ENCODE measurements at regions not wholly inside any gene's neighbourhood (a gene's known extent, or its start where the extent isn't known, plus 50 kb on each side); places are given as distances from the start of the nearest gene placed in this dataset.
"Not testable (repeated sequence)": the region's sequence is repeated elsewhere in the genome, so short reads cannot be mapped to it uniquely, and the experiment has no call there.

DNA sequence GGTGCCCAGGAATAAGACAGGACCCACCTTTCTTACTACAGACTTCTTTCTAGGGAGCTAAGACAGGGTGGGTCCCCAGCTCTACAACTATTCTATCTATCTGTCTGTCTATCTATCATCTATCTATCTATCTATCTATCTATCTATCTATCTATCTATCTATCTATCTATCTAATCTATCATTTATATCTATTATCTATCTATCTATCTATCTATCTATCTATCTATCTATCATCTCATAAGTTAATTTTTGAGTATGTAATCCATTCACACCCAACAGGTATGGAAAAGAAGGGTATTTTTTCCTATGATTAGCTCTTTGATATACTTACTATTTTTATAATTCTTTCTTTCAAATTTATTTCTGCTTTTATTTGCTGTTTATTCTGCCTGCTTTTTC, 55.9 kb downstream of the BAMBI start:
- DNase-seq (ENCODE audit: low read depth, low spot score), result no peak

DNA sequence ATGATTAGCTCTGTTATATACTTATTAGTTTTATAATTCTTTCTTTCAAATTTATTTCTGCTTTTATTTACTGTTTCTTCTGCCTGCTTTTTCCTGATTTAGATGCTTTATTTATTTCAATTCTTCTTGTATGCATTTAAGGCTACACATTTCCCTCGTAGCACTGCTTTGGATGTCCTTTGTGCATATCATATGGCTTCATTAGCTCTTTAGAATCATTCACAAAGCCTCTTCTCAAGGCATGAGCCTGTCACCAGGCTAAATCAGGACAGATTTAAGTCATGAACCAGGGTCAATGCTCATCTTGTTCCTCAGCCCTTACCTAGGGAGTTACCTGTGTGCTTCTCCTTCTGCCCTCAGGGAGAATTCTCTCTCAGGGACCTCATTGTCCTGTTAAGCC, 56.3 kb downstream of the BAMBI start:
- DNase-seq (ENCODE audit: low read depth, low spot score), result no peak

DNA sequence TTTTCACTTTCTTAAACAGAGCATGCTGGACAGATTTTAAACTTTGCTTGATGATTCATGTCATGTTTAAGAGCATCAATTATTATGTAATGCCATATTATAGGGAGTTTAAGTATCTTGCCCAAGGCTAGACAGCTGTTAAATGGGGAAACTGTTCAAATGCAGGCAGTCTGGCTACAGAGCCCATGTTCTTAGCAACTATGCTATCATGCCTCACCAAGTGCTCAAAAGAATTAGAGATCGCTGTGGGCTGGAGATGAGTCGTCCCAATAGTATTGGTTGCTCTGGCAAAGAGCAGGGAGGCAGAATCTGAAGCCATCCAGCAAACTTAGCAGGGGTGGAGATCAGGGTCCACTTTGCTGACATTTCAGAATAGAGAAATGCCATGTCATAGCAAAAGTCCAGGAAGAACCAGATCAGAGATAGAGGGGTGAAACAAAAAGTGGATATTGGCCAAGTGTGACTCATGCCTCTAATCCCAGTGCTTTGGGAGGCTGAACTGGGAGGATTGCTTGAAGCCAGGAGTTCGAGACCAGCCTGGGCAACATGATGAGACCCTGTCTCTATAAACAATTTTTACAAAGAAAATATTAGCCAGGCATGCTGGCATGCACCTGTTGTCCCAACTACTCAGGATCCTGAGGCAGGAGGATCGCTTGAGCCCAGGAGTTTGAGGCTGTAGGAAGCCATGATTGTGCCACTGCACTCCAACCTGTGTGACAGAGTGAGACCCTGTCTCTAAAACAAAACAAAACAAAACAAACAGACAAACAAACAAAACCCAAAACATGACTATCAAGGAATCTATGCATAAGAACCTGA, 57.8 kb downstream of the BAMBI start:
- no peak for DNase-seq (ENCODE audit: low read depth, low spot score)

DNA sequence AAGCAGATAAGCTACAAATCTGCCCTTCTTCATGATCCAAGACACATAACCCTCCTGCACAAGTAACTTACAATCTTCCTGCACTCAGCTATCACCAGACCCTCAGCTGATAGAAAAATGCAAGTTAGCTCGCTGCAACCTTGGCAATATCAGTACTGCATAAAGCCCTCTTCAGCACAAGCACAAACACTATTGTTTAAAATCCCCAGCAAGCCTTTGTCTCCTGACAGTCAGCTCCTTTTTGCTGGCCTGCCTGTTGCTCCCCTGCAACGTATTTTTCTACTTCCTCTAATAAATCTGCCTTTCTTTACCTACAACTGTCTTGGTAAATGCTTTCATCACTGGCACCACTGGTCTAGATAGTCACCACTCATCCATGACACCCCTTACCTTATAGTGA, 59.8 kb downstream of the BAMBI start:
- DNase-seq (ENCODE audit: low read depth, low spot score), result no peak

DNA sequence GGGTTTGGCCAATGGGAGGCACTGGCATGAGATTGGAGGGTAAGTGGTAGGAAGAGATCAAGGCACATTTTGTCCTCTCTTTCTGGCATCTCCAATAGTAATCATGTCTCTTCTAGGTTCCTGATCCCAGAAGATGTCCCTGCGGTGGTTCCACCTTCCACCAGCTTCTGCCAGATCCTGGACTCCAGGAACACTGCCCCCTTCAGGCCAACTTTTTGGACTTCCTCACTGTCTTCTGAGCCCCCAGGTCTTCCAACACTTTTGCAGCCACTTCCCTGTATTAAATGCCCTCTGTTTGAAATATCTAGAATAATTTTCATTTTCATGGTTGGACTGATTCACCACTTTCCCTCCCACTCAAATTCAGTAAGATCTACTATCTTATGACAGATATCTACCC, 60.9 kb downstream of the BAMBI start:
- DNase-seq (ENCODE audit: low read depth, low spot score), result no peak

DNA sequence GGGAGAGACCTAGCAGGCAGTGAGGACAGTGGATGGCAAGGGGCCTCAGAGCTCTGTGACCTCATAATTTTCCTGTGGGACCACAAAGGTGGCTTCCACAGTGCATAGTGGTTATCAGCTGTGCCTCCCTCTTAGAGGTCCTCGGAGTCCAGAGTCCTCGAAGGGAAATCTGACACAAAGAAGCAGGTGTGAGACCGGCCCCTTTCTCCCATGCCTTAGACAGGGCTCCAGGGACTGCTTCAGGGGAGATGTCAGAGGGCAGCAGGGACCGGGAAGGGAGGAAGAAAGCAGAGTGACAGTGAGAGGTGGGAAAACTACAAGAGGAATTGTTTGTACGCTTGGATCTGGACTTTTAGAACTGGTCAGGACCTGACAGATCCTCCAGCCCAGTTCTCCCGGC, 66.3 kb downstream of the BAMBI start:
- no peak for DNase-seq (ENCODE audit: low read depth, low spot score)

DNA sequence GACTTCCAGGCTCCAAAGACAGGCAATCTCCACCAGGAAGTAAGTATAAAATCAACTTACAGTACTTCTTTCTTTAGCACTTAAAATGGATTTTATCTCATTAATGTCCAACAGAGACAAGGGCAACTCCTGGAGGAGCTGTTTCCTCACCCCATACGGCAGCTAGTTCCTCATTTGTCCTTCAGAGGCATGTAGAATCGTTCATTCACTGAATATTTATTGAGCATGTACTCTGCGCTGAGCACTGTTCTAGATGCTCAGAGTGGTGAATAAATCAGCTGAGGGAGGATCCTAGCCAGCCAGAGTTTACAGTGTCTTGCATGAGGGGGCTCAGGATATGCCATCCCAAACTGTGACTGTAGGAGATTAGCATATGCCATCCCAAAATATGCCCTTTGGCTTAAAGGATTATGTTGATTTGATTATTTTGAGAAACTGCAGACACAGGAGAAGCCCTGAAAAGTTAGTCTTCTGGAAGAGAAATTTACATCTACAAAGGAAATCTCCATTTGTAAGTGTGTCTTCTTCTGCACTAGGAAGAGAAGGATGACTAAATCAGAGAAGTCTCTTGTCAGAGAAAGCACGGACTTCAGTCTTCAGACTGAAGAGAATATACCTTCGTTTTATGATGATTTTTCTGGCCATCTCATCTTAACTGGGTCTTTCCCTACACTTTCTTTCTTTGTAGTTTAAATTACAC, 66.9 kb downstream of the BAMBI start:
- DNase-seq (ENCODE audit: low read depth, low spot score), result no peak

DNA sequence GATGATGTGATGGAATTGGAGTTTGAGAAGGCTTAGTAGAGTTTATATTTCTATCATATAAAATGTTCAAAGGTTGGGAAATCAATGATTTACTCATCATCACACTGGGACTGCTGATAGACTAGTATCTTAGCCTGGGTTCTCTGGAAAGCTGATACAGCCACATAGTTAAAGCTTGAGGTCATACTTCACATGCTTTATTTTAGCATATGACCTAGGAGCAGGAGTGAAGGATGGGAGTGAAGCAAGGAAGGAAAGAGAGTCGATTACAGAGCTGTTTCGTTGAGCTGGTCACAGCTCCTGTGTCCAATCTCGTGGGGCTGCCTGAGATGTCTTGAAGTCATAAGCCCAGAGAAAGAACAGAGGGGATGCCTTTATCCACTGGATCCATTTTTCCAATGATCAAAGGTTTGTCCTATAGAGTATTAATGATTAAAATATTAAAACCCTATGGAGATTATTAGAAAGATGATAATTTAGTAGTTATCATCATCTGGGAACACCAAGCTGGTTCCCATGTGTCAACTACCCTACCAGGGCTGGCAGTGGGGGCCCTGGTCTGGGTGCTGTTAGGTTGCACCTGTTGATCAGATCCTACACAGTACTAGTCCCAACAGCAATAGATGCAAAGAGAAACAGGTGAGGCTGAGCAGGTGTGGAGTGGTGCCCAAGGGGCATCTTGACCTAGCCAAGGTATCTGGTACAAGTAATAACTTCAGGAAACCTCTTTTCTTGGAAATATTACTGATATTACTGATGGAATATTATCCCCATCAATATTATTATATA, 77.8 kb downstream of the BAMBI start:
- DNase-seq (ENCODE audit: low read depth, low spot score), result no peak

DNA sequence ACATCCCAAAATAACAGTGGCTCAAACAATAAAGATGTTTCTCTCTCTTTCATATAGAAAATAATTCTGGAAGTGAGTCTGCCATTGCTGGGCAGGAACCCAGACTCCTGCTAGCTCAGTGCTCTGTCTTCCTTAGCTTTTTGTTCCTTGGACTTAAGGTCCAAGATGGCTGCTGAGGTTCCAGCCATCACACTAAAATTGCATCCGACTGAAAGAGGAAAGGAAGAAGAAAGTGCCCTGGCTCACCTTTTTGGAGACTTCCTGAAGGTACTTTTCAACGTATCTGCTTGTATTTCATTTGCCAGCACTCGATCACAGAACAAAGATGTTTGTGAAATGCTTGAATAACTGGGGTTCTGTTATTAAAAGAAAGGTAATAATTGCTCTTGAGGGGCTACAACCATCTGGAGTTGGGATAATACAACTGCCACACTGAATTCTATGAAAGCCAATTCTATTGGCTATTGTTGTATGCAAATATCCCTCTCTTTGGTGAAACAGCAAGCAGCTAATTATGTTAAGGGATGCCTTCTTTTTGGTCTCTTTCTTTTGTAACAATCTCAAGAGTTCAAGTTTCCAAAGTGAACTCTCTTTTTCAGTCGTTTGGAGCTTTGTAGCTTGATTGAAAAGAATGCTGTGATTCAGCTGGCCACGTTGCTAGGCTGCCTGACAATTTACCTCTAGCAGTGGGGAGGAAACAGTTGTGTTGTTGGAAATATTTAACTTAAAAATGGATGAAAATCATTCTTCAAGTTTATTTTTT, 83.9 kb downstream of the BAMBI start:
- DNase-seq (ENCODE audit: low read depth, low spot score), result no peak

DNA sequence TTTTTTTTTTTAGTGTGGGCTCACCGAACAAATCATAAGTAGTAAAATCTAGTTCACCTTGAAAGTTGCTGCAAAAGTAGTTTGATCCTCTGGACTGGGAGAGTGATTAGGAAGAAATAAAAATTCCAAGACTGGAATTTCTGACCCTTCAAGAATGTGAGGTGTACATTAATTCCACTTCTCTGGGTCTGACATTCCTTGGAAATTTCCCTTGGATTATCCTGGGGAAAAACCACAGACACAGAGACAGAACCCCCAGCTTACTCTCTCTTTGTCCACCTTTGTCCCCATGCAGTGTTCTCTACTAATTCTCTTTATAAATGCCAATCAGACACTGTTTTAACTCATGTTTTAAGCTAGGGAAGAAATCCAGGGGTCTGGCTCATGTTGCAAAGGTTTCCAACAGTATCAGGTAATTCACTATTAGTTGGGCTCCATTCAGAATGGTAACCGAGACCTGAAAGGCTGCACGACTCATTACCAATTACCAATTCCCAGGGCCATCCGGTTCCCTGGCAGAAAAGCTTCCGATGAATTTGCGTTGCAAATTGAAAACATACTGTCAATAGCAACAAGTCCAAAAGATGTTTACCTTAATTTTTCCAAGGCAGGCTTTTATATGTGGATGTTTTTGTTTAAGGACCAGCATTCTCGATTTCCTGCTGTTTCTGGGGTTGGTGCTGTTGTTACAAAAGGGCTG, 86.3 kb downstream of the BAMBI start:
- DNase-seq (ENCODE audit: low read depth, low spot score), result no peak

DNA sequence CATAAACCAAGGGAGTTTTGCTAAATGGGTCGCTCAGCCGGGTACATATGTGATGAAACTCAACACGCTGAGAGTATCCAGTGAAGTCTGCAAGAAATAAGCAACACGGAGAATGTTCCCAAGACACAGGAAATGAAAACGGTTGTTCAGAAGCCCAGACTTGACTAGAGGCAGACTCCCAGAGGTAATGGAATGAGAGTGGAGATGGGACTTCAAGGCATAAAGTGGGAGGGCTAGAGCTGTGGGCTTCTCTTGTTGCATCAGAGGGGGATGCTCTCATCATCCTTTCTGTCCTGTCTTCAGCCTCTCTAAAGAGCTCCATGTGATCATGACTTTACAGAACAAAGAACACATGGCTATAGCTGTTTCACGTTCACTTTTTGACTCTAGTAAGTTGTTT, 88.3 kb downstream of the BAMBI start:
- no peak for DNase-seq (ENCODE audit: low read depth, low spot score)

DNA sequence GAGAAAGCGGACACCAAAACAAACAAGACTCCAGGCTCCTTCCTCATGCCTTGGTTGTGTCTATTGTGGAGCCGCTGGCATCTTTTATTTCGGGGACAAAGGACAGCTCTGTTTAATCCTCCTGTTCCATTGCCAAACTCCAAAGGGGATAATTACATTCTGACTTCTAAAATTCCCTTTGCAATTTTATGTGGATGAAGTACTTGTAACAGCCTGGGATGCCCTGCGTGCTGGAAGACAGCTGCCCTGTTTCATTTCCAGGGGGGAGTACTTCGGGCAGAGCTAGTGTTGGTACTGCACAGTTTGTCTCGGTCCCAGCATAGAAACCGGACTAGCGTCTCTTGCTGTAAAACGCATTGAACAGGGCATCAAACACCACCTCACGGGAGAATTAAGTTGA, 90.9 kb downstream of the BAMBI start:
- DNase-seq (ENCODE audit: low read depth, low spot score), result no peak

DNA sequence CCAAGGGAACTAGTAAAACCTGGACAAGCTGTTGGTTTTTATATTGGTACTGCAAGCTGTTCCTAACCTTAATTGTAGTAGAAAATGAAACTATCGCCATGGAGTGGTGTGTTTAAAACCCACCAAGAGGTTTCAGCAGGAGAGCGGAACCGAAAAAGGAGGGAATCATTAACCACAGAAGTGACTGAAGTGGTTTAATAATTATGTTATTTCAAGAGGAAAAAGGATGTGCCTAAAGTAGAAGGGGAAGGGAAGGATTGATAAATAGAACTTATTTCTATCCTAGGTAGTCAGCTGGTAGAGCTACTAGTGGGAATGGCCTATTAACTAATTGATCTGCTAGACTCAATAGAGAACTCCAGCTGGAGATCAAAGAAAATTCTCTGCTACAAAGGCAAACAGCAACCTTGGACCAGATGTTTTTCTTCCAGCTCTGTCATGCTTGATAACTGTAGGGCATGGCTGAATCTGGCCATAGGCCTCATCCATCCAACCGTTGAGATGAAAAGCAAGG, 91.8 kb downstream of the BAMBI start:
- no peak for DNase-seq (ENCODE audit: low read depth, low spot score)

DNA sequence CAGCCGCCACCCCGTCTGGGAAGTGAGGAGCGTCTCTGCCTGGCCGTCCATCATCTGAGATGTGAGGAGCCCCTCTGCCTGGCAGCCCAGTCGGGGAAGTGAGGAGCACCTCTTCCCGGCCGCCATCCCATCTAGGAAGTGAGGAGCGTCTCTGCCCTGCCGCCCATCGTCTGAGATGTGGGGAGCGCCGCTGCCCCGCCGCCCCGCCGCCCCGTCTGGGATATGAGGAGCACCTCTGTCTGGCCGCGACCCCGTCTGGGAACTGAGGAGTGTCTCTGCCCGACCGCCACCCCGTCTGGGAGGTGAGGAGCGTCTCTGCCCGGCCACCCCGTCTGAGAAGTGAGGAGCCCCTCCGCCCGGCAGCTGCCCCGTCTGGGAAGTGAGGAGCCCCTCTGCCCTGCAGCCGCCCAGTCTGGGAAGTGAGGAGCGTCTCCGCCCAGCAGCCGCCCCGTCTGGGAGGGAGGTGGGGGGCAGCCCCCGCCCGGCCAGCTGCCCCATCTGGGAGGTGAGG, 94.3 kb downstream of the BAMBI start:
- DNase-seq (ENCODE audit: low read depth, low spot score), result not testable (repeated sequence)

DNA sequence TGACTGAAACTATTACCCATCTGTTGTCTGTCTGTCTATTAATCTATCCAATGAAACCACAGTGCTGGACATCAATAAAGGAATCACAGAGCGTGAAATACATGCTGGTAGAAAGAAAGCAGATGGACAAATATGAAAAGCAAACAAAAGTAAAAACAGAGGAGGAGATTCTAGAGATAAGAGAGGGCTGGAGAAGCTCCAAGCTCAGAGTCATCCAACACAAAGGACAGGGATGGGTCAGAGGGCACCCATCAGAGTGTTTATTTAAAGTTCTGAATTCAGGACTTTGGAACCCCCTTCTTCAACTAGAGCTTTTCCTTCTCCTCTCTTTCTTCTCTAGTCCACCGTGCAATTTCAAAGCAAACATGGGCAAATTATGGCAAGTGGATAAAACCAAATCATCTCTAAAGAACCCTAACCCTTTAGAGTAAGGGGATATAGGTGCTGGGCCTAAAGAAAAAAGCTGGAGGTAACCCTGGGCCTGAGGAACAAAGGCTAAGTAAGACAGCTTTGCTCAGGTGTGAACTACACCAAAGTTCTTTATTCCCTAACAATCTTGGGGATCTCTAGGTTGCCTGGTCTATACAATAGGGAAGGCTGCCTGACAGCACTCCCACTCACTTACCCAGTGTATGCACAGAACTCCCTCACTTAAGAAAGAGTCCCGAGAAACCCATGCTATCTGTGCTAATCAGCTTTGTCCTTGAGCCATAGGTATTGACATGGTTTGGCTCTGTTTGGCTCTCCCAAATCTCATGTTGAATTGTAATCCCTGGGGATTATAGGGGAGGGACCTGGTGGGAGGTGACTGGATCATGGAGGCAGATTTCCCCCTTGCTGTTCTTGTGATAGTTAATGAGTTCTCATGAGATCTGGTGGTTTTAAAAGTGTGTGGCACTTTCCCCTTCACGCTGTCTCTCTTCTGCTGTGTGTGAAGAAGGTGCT, 97.0 kb downstream of the BAMBI start:
- no peak for DNase-seq (ENCODE audit: low read depth, low spot score)

DNA sequence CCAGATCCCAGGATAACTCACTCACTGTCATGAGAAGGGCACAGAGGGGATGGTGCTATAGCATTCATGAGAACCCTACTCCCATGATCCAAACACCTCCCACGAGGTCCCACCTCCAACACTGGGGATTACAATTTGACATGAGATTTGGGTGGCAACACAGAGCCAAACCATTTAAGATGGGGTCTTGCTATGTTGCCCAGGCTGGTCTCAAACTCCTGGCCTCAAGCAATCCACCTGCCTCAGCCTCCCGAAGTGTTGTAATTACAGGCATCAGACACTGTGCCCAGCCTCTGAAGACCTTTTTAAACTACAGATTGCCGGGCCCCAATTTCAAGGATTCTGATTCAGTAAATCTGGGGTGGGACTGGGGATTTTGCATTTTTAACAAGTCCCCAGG, 98.5 kb downstream of the BAMBI start:
- no peak for DNase-seq (ENCODE audit: low read depth, low spot score)

DNA sequence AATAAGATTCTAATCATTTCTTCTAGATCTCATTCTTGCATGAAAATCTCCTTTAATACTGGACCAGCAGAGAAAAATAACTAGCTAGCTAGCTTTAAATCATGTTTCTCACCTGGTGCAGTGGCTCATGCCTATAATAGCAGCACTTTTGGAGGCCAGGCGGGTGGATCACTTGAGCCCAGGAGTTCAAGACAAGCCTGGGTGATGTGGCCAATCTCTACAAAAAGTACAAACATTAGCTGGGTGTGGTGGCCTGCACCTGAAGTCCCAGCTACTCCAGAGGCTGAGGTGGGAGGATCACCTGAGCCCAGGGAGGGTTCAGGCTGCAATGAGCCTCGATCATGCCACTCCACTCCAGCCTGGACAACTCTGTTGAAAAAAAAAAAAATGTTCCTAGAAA, 99.2 kb downstream of the BAMBI start:
- no peak for DNase-seq (ENCODE audit: low read depth, low spot score)

DNA sequence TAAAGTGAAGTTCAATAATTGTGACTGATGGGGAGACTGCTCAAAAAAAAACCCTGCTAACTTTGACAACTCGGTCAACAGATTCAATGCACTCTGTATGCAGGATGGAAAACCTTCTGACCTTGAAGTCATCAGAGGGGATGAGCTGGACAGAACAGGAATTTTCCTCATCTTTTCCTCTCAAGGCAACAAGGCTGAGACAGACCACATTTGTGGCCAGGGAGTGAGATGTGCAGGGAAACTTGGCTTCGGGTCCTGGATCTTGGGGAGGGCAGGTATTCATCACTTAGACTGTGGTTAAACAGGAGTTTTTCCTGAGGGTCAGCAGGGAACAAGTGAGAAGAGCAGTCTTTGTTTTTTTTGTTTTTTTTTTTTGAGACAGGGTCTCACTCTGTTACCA, 100.6 kb downstream of the BAMBI start:
- DNase-seq (ENCODE audit: low read depth, low spot score), result no peak

DNA sequence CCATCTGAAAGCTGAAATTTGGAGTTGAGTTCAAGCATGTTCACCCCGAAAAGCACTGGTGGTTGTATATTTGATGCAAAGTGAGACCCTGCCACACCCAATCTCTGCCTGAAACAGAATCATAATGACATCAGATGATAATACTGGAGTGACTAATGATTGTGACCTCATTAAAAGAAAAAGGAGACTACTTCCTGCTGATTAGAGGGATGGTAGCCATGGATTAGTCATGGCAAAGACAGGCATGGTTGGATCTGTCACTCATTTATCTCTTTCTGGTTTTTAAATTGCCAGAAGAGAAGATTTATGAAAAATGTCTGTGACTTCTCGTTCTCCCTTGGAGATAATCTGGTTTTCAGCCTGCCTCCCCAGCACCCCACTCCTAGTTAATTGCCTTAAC, 101.2 kb downstream of the BAMBI start:
- DNase-seq (ENCODE audit: low read depth, low spot score), result no peak

DNA sequence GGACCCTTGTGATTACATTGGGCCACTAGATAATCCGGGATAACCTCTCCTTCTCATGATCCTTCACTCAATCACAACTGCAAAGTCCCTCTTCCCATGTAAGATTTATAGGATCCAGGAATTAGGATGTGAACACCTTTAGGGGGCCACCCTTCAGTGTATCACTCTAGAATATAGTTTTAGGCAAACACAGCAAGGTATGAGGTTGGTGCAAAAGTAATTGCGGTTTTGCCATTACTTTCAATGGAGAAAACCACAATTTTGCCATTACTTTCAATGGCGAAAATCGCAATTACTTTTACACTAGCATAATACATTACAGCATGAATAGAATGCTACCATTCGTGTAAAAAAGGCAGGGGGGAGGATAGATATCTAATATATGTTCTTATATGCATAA, 104.0 kb downstream of the BAMBI start:
- no peak for DNase-seq (ENCODE audit: low read depth, low spot score)

Data from iPS DF 19.7 (cell line).